ENCODE measurements at regions not wholly inside any gene's neighbourhood (a gene's known extent, or its start where the extent isn't known, plus 50 kb on each side); places are given as distances from the start of the nearest gene placed in this dataset.

DNA sequence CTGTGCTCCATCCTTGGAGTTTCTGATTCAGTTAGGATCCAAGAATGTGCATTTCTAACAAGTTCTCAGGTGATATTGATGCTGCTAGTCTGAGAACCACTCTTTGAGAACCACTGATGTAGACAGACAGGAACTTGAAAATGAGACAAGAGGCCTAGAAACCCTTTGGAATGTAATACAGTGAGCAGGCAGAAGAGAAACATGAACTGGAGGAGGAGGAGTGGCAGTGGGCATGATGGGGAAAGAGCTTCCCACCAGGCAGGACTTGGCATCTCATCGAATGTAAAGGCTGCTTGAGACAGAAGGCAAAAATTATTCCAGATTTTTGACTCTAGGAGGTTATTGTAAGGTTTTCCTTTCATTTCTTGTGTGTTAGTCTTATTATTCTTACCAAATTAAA is 295.8 kb upstream of the SGCD start:
- Histone ChIP-seq H2BK120ac (replicated peaks; ENCODE audit: low read depth, low read length) (no peak overlapping the region), H3K4me1 (replicated peaks in 1 of 4; ENCODE audit: control insufficient read depth in 3 of 4, insufficient read depth in 4 of 4, low read length in 3 of 4) (no peaks in the 10 kb centered on the region; a peak in 1 of 7 replicates), H3K4me2 (ENCODE audit: insufficient read depth in 1 of 2, low read depth in 2 of 2, low read length in 2 of 2) (no peak overlapping the region), H2AK5ac (ENCODE audit: low read depth, low read length) (no peak overlapping the region), H3K56ac (replicated peaks; ENCODE audit: insufficient read length, low read depth, low read length) (no peak overlapping the region), H3K36me3 (ENCODE audit: control insufficient read depth in 2 of 4, insufficient read depth in 4 of 4, low read length in 3 of 4) (no peaks in the 10 kb centered on the region), H2BK15ac (ENCODE audit: low read length) (0 out of 2 replicates have a peak overlapping the region, but pooled peaks have one; percentile 11), H3K23me2 (ENCODE audit: low read depth, low read length) (no peaks in the 10 kb centered on the region), H2AFZ (ENCODE audit: low read length) (no peak overlapping the region), H3K4ac (replicated peaks; ENCODE audit: insufficient read length, low read depth, low read length) (no peak overlapping the region), H2BK20ac (ENCODE audit: low read length) (no peak overlapping the region), H4K5ac (ENCODE audit: insufficient read length, low read depth, low read length) (no peak overlapping the region), H3K18ac (ENCODE audit: extremely low read depth, low read length) (no peak overlapping the region), H3K4me3 (ENCODE audit: extremely low read depth in 1 of 4, insufficient read depth in 2 of 4, low read depth in 3 of 4, low read length in 4 of 4) (no peak overlapping the region), H3K23ac (ENCODE audit: insufficient read length) (no peak overlapping the region), H4K91ac (replicated peaks; ENCODE audit: insufficient read length, low read length) (no peak overlapping the region), H4K8ac (ENCODE audit: extremely low read depth, insufficient read depth, low read length) (no peak overlapping the region), H3K9ac (replicated peaks in 1 of 4; ENCODE audit: extremely low read depth in 1 of 4, low read depth in 3 of 4, low read length in 3 of 4) (no peak overlapping the region), H3K27me3 (replicated peaks in 1 of 4; ENCODE audit: control insufficient read depth in 3 of 4, extremely low read depth in 1 of 4, insufficient read depth in 3 of 4, low read length in 3 of 4) (no peaks in the 10 kb centered on the region), H2BK12ac (ENCODE audit: low read depth, low read length) (no peak overlapping the region), H4K20me1 (replicated peaks in 1 of 2; ENCODE audit: control insufficient read depth in 1 of 2, insufficient read depth in 2 of 2, low read length in 2 of 2) (no peaks in the 10 kb centered on the region), H3K9me3 (ENCODE audit: insufficient read depth in 2 of 2, low read depth in 1 of 2, low read length in 1 of 2) (no peaks in the 10 kb centered on the region), H3K27ac (ENCODE audit: low read depth, low read length) (no peak overlapping the region), H3K14ac (ENCODE audit: insufficient read length) (no peak overlapping the region), H2BK5ac (ENCODE audit: low read depth, low read length) (no peak overlapping the region), H3K79me2 (ENCODE audit: control insufficient read depth in 1 of 2, insufficient read depth in 2 of 2, low read length in 2 of 2) (no peaks in the 10 kb centered on the region), H3K79me1 (ENCODE audit: low read depth, low read length) (no peaks in the 10 kb centered on the region)
- no peak for TF ChIP-seq TCF12 (IDR thresholded peaks at IDR 0.05; ENCODE audit: low read depth, low read length)
- TF ChIP-seq KDM1A (IDR thresholded peaks at IDR 0.05; ENCODE audit: borderline replicate concordance, low read length), result no peak
- TF ChIP-seq, protein P1, sequence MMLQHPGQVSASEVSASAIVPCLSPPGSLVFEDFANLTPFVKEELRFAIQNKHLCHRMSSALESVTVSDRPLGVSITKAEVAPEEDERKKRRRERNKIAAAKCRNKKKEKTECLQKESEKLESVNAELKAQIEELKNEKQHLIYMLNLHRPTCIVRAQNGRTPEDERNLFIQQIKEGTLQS (IDR thresholded peaks at IDR 0.05; ENCODE audit: insufficient read depth, low read depth, low read length), result no peak
- no peak for TF ChIP-seq RFX5 (IDR thresholded peaks at IDR 0.05; ENCODE audit: borderline replicate concordance, low read depth, low read length)
- no peak for TF ChIP-seq POLR2A (IDR thresholded peaks at IDR 0.05; ENCODE audit: control extremely low read depth in 1 of 2, low read depth in 2 of 2, low read length in 2 of 2)
- 86% methylated on average over 1 of the region's 1 CpG; no CpG with 5 or more reads in 1 of the 2 experiments for WGBS, 2 experiments (ENCODE audit: extremely low coverage in 1 of 2, insufficient coverage in 1 of 2, insufficient read length in 1 of 2, insufficient replicate concordance in 2 of 2, low coverage in 1 of 2, low lambda C conversion rate in 2 of 2, missing lambda C conversion rate in 1 of 2)
- FAIRE-seq, result no peak
- DNase-seq (ENCODE audit: low read depth in 1 of 2, low spot score in 2 of 2), result no peak
- CTCF ChIA-PET (ENCODE audit: partially characterized antibody), result interaction anchor here (1.2 kb wide), 1 partner anchor 32 kb away, joined by 3 read pairs; no protein-coding TSS in a partner anchor
- POLR2A ChIA-PET (ENCODE audit: partially characterized antibody), result no interaction called here

All from H1 (cell line).